Psoas muscle (tissue), 7 donors: ENCODE measurements at regions not wholly inside any gene's neighbourhood (a gene's known extent, or its start where the extent isn't known, plus 50 kb on each side); places are given as distances from the start of the nearest gene placed in this dataset.

Experiments used
- ATAC-seq, 4 donors: fragments of 200-7000 bp; cut with Tn5 transposase; one replicate each; pipeline ENCODE4 v1.9.1; 2020; ENCODE audit warnings: moderate library complexity in 3 of 4, mild to moderate bottlenecking in 2 of 4
- DNase-seq, 2 donors: peaks; one replicate each; pipeline ENCODE4 v3.0.0-alpha.2; 2020
- H3K27ac ChIP-seq: fragments of 200-600 bp; one replicate; pipeline ENCODE4 v1.8.0; 2022
- H3K27me3 ChIP-seq, 3 donors: fragments of 200-600 bp in 1 of 3; one replicate each; pipeline versions ENCODE4 v1.6.1 to v1.8.0; 2013 to 2022; ENCODE audit warnings: low read length in 2 of 3, mild to moderate bottlenecking in 2 of 3, moderate library complexity in 1 of 3; ENCODE audit not compliant: insufficient read depth in 3 of 3
- H3K36me3 ChIP-seq, 2 donors: fragments of 200-600 bp in 1 of 2; one replicate each; pipeline versions ENCODE4 v1.6.1 to v1.8.0; 2013 to 2022; ENCODE audit warnings: low read depth in 1 of 2, mild to moderate bottlenecking in 1 of 2, moderate library complexity in 1 of 2; ENCODE audit not compliant: insufficient read depth in 1 of 2
- H3K4me1 ChIP-seq: fragments of 200-600 bp; one replicate; pipeline ENCODE4 v1.8.0; 2022
- H3K4me3 ChIP-seq: fragments of 200-600 bp; one replicate; pipeline ENCODE4 v1.8.0; 2022; ENCODE audit warnings: mild to moderate bottlenecking
- H3K9me3 ChIP-seq: fragments of 200-600 bp; one replicate; pipeline ENCODE4 v1.8.0; 2022
- WGBS, 3 donors: extraction: QIAGEN DNeasy Blood & Tissue Kit; methylation state at CpG; one replicate each; pipeline versions ENCODE4 v1.1.6 to v1.1.7; 2013; 5-methylcytosine and 5-hydroxymethylcytosine counted together
- intact Hi-C, 2 donors: fragments of 100-400 bp; cut with DNase I; formaldehyde crosslinking; loops; one replicate each; pipeline versions ENCODE4 v1.11.0 to v1.14.2; 2022
- TF ChIP-seq, protein P1 (sequence below): fragments of 200-600 bp; IDR thresholded peaks from one replicate; pipeline ENCODE4 v1.8.0; 2022; ENCODE audit warnings: antibody characterized with exemption
- donor health status: healthy with polysubstance abuse.
- donor health status: DM: no; HTN: no; CAD: no; lungs with moderate emphysema.
- donor health status: Bipolar disorder and iron deficiency.
- donor health status: healthy.
- donor health status: DM: yes; HTN: yes; CAD: no.
- donor health status: DM: no; HTN: no; CAD: no.
- donor health status: DM: yes; HTN: yes; CAD: no.

DNA sequence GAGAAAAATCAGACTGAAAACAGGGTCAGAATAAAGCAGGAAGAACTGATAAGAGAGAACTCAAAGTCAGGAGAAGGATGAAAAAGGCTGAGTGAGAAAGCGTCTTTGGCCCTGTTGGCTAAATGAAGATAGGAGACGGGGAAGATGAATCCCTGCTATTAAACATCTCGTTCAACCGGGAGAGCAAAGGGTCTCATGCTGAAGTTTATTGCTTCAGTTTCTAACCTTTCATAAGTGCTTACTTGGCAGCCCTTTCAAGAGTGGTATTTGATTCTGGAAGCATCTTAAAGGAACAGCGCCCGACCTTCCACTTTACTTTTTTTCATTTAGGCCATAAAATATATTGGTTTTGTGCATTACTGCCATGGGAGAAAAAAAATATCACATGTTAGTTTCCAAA is 288.3 kb upstream of the RBFOX1 start:
- no peak for DNase-seq
- TF ChIP-seq, protein P1, sequence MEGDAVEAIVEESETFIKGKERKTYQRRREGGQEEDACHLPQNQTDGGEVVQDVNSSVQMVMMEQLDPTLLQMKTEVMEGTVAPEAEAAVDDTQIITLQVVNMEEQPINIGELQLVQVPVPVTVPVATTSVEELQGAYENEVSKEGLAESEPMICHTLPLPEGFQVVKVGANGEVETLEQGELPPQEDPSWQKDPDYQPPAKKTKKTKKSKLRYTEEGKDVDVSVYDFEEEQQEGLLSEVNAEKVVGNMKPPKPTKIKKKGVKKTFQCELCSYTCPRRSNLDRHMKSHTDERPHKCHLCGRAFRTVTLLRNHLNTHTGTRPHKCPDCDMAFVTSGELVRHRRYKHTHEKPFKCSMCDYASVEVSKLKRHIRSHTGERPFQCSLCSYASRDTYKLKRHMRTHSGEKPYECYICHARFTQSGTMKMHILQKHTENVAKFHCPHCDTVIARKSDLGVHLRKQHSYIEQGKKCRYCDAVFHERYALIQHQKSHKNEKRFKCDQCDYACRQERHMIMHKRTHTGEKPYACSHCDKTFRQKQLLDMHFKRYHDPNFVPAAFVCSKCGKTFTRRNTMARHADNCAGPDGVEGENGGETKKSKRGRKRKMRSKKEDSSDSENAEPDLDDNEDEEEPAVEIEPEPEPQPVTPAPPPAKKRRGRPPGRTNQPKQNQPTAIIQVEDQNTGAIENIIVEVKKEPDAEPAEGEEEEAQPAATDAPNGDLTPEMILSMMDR, result no peak
- H3K9me3 ChIP-seq, result no peaks in the 10 kb centered on the region
- no peaks in the 10 kb centered on the region for H3K36me3 ChIP-seq
- H3K27me3 ChIP-seq, result no peaks in the 10 kb centered on the region
- H3K27ac ChIP-seq, result no peak overlapping the region
- H3K4me3 ChIP-seq, result no peak overlapping the region
- 51 to 58% (median 55%) methylated on average over 6 of the region's 6 CpGs for WGBS, 3 donors
- no peaks in the 10 kb centered on the region for H3K4me1 ChIP-seq
- intact Hi-C loops, result no loop called here
- no peak for ATAC-seq

DNA sequence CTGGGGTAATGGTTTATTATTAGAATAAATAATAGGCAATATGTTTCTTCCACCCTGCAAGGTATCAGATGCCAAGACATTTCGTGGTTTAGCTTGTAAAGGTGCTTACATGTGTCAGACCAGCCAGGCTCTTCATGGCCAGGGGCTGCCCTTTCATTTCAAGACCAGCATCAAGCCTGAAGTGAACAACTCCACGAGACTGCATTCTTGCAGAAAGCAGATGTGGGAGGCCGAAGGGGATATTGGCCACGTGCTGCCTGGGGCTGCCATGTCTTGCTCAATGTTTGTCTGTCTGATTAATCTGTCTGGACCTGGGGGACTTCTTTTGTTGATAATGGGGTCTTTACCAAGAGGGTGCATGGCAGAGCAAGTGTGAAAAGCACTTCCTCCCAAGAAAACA is 294.2 kb upstream of the RBFOX1 start:
- 43 to 53% (median 49%) methylated on average over 4 of the region's 4 CpGs for WGBS, 3 donors
- Histone ChIP-seq H3K27me3 (no peaks in the 10 kb centered on the region), H3K4me3 (no peak overlapping the region), H3K4me1 (no peaks in the 10 kb centered on the region), H3K27ac (no peak overlapping the region), H3K9me3 (no peaks in the 10 kb centered on the region), H3K36me3 (no peaks in the 10 kb centered on the region)
- DNase-seq (no peak), ATAC-seq (no peak)
- TF ChIP-seq, protein P1, result no peak
- intact Hi-C loops, result no loop called here

DNA sequence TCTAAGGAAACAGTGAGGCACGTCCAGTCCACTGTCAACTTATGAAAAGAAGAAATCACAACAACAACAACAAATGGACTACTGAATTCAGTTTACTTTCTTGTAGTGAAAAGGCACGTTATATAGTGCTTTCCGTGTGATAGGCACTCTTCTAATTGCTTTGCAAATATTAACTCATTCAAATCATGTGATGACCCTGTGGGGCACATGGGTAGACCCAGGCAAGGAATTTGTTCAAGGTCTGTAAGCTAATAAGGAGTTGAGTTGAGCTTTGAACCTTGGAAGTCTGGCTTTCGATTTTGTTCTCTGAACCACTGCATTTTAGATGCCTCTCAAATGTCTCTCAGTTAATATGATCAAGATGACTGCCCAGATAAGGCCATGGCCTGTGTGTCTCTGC is 295.1 kb upstream of the RBFOX1 start:
- DNase-seq, result no peak
- WGBS, 3 donors, result 68 to 72% (median 71%) methylated on average over 4 of the region's 4 CpGs
- intact Hi-C loops, result no loop called here
- TF ChIP-seq, protein P1, result no peak
- Histone ChIP-seq H3K27ac (no peak overlapping the region), H3K27me3 (no peaks in the 10 kb centered on the region), H3K36me3 (no peaks in the 10 kb centered on the region), H3K4me3 (no peak overlapping the region), H3K4me1 (no peaks in the 10 kb centered on the region), H3K9me3 (no peaks in the 10 kb centered on the region)
- ATAC-seq, result no peak

DNA sequence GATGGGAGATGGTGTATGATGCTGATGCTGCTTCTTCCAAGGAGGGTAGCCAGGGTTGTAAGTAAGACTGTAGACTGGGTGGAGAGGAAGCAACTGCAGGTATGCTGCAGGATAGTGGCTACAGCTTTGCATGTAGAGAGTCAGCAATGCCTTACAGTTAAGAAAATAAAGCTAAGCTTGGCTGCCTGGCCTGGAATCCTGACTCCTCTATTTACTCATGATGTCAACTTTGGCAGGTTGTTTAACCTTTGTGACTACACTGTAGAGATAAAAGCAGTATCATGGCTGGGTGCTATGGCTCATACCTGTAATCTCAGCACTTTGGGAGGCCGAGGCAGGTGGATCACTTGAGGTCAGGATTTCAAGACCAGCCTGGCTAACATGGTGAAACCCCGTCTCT is 301.6 kb upstream of the RBFOX1 start:
- 88 to 92% (median 91%) methylated on average over 2 of the region's 2 CpGs for WGBS, 3 donors
- H3K4me1 ChIP-seq, result no peaks in the 10 kb centered on the region
- ATAC-seq, result no peak

DNA sequence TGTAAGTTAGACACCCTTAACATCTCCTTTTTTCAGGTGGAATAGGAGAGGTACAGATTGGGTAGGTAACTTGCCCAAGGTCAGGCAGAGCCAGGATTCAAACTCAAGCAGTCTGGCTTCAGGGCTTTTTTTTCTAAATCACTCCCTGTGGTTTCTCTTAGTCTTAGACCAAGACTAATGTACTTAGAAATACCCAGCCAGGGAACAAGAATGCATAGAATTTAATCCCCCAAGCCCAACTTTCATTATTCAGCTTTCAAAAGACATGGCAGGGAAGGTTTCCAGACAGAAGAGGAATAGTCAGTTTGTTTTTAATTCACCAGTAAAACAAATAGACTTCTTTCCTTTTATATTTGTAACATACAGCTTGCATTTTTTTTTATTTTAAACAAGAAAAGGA is 305.2 kb upstream of the RBFOX1 start:
- no peak overlapping the region for H3K4me3 ChIP-seq
- H3K4me1 ChIP-seq, result no peaks in the 10 kb centered on the region
- no peak for ATAC-seq
- H3K27me3 ChIP-seq, result no peaks in the 10 kb centered on the region
- DNase-seq, result no peak
- TF ChIP-seq, protein P1, result no peak
- H3K36me3 ChIP-seq, result no peaks in the 10 kb centered on the region
- no peaks in the 10 kb centered on the region for H3K9me3 ChIP-seq
- intact Hi-C loops, result no loop called here
- H3K27ac ChIP-seq, result no peak overlapping the region

More for the DNA sequence above, 301.6 kb upstream of the RBFOX1 start:
- TF ChIP-seq, protein P1, result no peak
- Histone ChIP-seq H3K27me3 (no peaks in the 10 kb centered on the region), H3K27ac (no peak overlapping the region), H3K4me3 (no peak overlapping the region), H3K36me3 (no peaks in the 10 kb centered on the region), H3K9me3 (no peaks in the 10 kb centered on the region)
- intact Hi-C loops, result no loop called here
- no peak for DNase-seq
